ENCODE measurements at regions not wholly inside any gene's neighbourhood (a gene's known extent, or its start where the extent isn't known, plus 50 kb on each side); places are given as distances from the start of the nearest gene placed in this dataset.

- Histone ChIP-seq H3K36me3 (no peaks in the 10 kb centered on the region), H3K4me1 (no peaks in the 10 kb centered on the region)
- intact Hi-C loops (cut with DNase I; ENCODE audit: low total_unique reads), result no loop called here
Measured at GRCh38 chr16:5640883-5641282, 543.3 kb upstream of the EEF2KMT start.

GRCh38 chr16:5639531-5639930 lies 541.9 kb upstream of the EEF2KMT start:
- TF ChIP-seq POLR2AphosphoS5 (IDR thresholded peaks at IDR 0.05) (no peak), POLR2A (IDR thresholded peaks at IDR 0.05) (no peak), CTCF (IDR thresholded peaks at IDR 0.05) (no peak)

More at GRCh38 chr16:5640883-5641282, 543.3 kb upstream of the EEF2KMT start:
- Histone ChIP-seq H3K9me3 (no peaks in the 10 kb centered on the region), H3K27ac (no peak overlapping the region), H3K4me3 (no peak overlapping the region), H3K27me3 (no peaks in the 10 kb centered on the region)
- DNase-seq (ENCODE audit: low spot score in 2 of 2), result no peak
- no peak for TF ChIP-seq POLR2AphosphoS5 (IDR thresholded peaks at IDR 0.05)
- no peak for TF ChIP-seq CTCF (IDR thresholded peaks at IDR 0.05)
- no peak for TF ChIP-seq POLR2A (IDR thresholded peaks at IDR 0.05)

GRCh38 chr16:5635331-5635730 lies 537.7 kb upstream of the EEF2KMT start:
- no peak overlapping the region for H3K27ac ChIP-seq
- H3K4me1 ChIP-seq, result no peaks in the 10 kb centered on the region
- H3K4me3 ChIP-seq, result no peak overlapping the region
- H3K9me3 ChIP-seq, result no peaks in the 10 kb centered on the region
- TF ChIP-seq POLR2AphosphoS5 (IDR thresholded peaks at IDR 0.05), result no peak
- no peak for TF ChIP-seq POLR2A (IDR thresholded peaks at IDR 0.05)
- TF ChIP-seq CTCF (IDR thresholded peaks at IDR 0.05), result no peak
- intact Hi-C loops (cut with DNase I; ENCODE audit: low total_unique reads), result no loop called here
- no peaks in the 10 kb centered on the region for H3K36me3 ChIP-seq
- no peaks in the 10 kb centered on the region for H3K27me3 ChIP-seq
- DNase-seq (ENCODE audit: low spot score in 2 of 2), result no peak

More at GRCh38 chr16:5639531-5639930, 541.9 kb upstream of the EEF2KMT start:
- no peaks in the 10 kb centered on the region for H3K4me1 ChIP-seq
- H3K4me3 ChIP-seq, result no peak overlapping the region
- no peak overlapping the region for H3K27ac ChIP-seq
- intact Hi-C loops (cut with DNase I; ENCODE audit: low total_unique reads), result no loop called here
- no peaks in the 10 kb centered on the region for H3K36me3 ChIP-seq
- DNase-seq (ENCODE audit: low spot score in 2 of 2), result no peak
- H3K27me3 ChIP-seq, result no peaks in the 10 kb centered on the region
- no peaks in the 10 kb centered on the region for H3K9me3 ChIP-seq

GRCh38 chr16:5634666-5635180 lies 537.1 kb upstream of the EEF2KMT start:
- H3K4me1 ChIP-seq, result no peaks in the 10 kb centered on the region
- no peaks in the 10 kb centered on the region for H3K27me3 ChIP-seq
- no peak overlapping the region for H3K4me3 ChIP-seq
- H3K27ac ChIP-seq, result no peak overlapping the region
- H3K9me3 ChIP-seq, result no peaks in the 10 kb centered on the region
- intact Hi-C loops (cut with DNase I; ENCODE audit: low total_unique reads), result no loop called here
- no peak for DNase-seq (ENCODE audit: low spot score in 2 of 2)
- no peaks in the 10 kb centered on the region for H3K36me3 ChIP-seq
- TF ChIP-seq CTCF (IDR thresholded peaks at IDR 0.05), result no peak
- TF ChIP-seq POLR2AphosphoS5 (IDR thresholded peaks at IDR 0.05), result no peak
- no peak for TF ChIP-seq POLR2A (IDR thresholded peaks at IDR 0.05)

- H3K36me3 ChIP-seq, result no peaks in the 10 kb centered on the region
- H3K9me3 ChIP-seq, result peaks cover 0 to under 1% of the 10 kb centered on the region in 2 donors
- peak in 1 of 3 donors; percentile 28 for TF ChIP-seq CTCF (IDR thresholded peaks at IDR 0.05)
- TF ChIP-seq POLR2AphosphoS5 (IDR thresholded peaks at IDR 0.05), result no peak
- intact Hi-C loops (cut with DNase I; ENCODE audit: low total_unique reads), result no loop called here
- no peaks in the 10 kb centered on the region for H3K27me3 ChIP-seq
- no peak for DNase-seq (ENCODE audit: low spot score in 2 of 2)
- H3K4me1 ChIP-seq, result no peaks in the 10 kb centered on the region
- H3K27ac ChIP-seq, result no peak overlapping the region
- no peak overlapping the region for H3K4me3 ChIP-seq
Measured at GRCh38 chr16:5633845-5634440, 536.3 kb upstream of the EEF2KMT start.

Data from breast epithelium (tissue), 4 donors.